ENCODE measurements at regions not wholly inside any gene's neighbourhood (a gene's known extent, or its start where the extent isn't known, plus 50 kb on each side); places are given as distances from the start of the nearest gene placed in this dataset.

GRCh38 chr4:34181311-34181841 lies 2062.9 kb downstream of the ARAP2 start:
- TF ChIP-seq CTCF (IDR thresholded peaks at IDR 0.05; ENCODE audit: borderline replicate concordance, insufficient read depth, low read depth, low read length) = no peak
- H3K4me3 ChIP-seq (ENCODE audit: low read depth, low read length) = no peak overlapping the region

- no peak for TF ChIP-seq CTCF (IDR thresholded peaks at IDR 0.05; ENCODE audit: borderline replicate concordance, insufficient read depth, low read depth, low read length)
- no peak overlapping the region for H3K4me3 ChIP-seq (ENCODE audit: low read depth, low read length)
Observed at GRCh38 chr4:34181891-34182290, 2062.4 kb downstream of the ARAP2 start.

- no peak overlapping the region for H3K4me3 ChIP-seq (ENCODE audit: low read depth, low read length)
- no peak for TF ChIP-seq CTCF (IDR thresholded peaks at IDR 0.05; ENCODE audit: borderline replicate concordance, insufficient read depth, low read depth, low read length)
Observed at GRCh38 chr4:34182306-34182705, 2062.0 kb downstream of the ARAP2 start.

- TF ChIP-seq CTCF (IDR thresholded peaks at IDR 0.05; ENCODE audit: borderline replicate concordance, insufficient read depth, low read depth, low read length) = no peak
- no peak overlapping the region for H3K4me3 ChIP-seq (ENCODE audit: low read depth, low read length)
Observed at GRCh38 chr4:34183926-34184325, 2060.4 kb downstream of the ARAP2 start.

GRCh38 chr4:34187056-34187455 lies 2057.3 kb downstream of the ARAP2 start:
- no peak for TF ChIP-seq CTCF (IDR thresholded peaks at IDR 0.05; ENCODE audit: borderline replicate concordance, insufficient read depth, low read depth, low read length)
- no peak overlapping the region for H3K4me3 ChIP-seq (ENCODE audit: low read depth, low read length)

- no peak overlapping the region for H3K4me3 ChIP-seq (ENCODE audit: low read depth, low read length)
- TF ChIP-seq CTCF (IDR thresholded peaks at IDR 0.05; ENCODE audit: borderline replicate concordance, insufficient read depth, low read depth, low read length) = no peak
Observed at GRCh38 chr4:34191443-34191842, 2052.9 kb downstream of the ARAP2 start.

GRCh38 chr4:34193451-34194154 lies 2050.7 kb downstream of the ARAP2 start:
- H3K4me3 ChIP-seq (ENCODE audit: low read depth, low read length) = no peak overlapping the region
- TF ChIP-seq CTCF (IDR thresholded peaks at IDR 0.05; ENCODE audit: borderline replicate concordance, insufficient read depth, low read depth, low read length) = no peak

Data from GM12875 (cell line).